H9 (cell line): ENCODE measurements at regions not wholly inside any gene's neighbourhood (a gene's known extent, or its start where the extent isn't known, plus 50 kb on each side); places are given as distances from the start of the nearest gene placed in this dataset.
"Not testable (repeated sequence)": the region's sequence is repeated elsewhere in the genome, so short reads cannot be mapped to it uniquely, and the experiment has no call there.

Source experiments
- DNase-seq: peaks from one replicate; pipeline ENCODE4 v3.0.0-alpha.2; 2017
- H2AFZ ChIP-seq: one replicate; pipeline ENCODE4 v1.6.1; 2013; ENCODE audit warnings: mild to moderate bottlenecking, low read length, control low read depth, moderate library complexity
- H2AK5ac ChIP-seq: 2 replicates; pipeline ENCODE4 v1.6.1; 2013; ENCODE audit warnings: low read length, control low read depth, mixed read lengths; ENCODE audit not compliant: insufficient read length
- H2BK120ac ChIP-seq: one replicate; pipeline ENCODE4 v1.6.1; 2013; ENCODE audit warnings: low read depth, mild to moderate bottlenecking, low read length, control low read depth, inconsistent platforms; ENCODE audit not compliant: poor library complexity, severe bottlenecking
- H2BK12ac ChIP-seq: 2 replicates; pipeline ENCODE4 v1.6.1; 2013; ENCODE audit warnings: low read length, control low read depth, mixed read lengths, low read depth; ENCODE audit not compliant: insufficient read length
- H2BK15ac ChIP-seq: 2 replicates; pipeline ENCODE4 v1.6.1; 2013; ENCODE audit warnings: low read depth, low read length, control low read depth
- H2BK20ac ChIP-seq: one replicate; pipeline ENCODE4 v1.6.1; 2013; ENCODE audit warnings: low read depth, mild to moderate bottlenecking, low read length, control low read depth, inconsistent platforms; ENCODE audit not compliant: poor library complexity, severe bottlenecking
- H2BK5ac ChIP-seq: 2 replicates; pipeline ENCODE4 v1.6.1; 2013; ENCODE audit warnings: low read length, control low read depth, mixed read lengths; ENCODE audit not compliant: insufficient read length
- H3K14ac ChIP-seq: 2 replicates; pipeline ENCODE4 v1.6.1; 2013; ENCODE audit warnings: low read length, control low read depth; ENCODE audit not compliant: insufficient read depth
- H3K18ac ChIP-seq: 2 replicates; pipeline ENCODE4 v1.6.1; 2013; ENCODE audit warnings: low read depth, mild to moderate bottlenecking, mixed read lengths, low read length, control low read depth; ENCODE audit not compliant: insufficient read length
- H3K23ac ChIP-seq: 2 replicates; pipeline ENCODE4 v1.6.1; 2013; ENCODE audit warnings: low read length, control low read depth, mixed read lengths, low read depth; ENCODE audit not compliant: insufficient read length
- H3K23me2 ChIP-seq: 2 replicates; pipeline ENCODE4 v1.6.1; 2013; ENCODE audit warnings: low read depth, mild to moderate bottlenecking, mixed read lengths, low read length, control low read depth; ENCODE audit not compliant: insufficient read length, poor library complexity, severe bottlenecking
- H3K27ac ChIP-seq: 2 replicates; pipeline ENCODE4 v1.5.1; 2013; ENCODE audit warnings: low read length, control low read depth, mixed read lengths, low read depth; ENCODE audit not compliant: insufficient read length
- H3K27me3 ChIP-seq: 2 replicates; pipeline ENCODE4 v1.6.1; 2013; ENCODE audit warnings: low read length, control low read depth, inconsistent platforms; ENCODE audit not compliant: insufficient read depth
- H3K4ac ChIP-seq: 2 replicates; pipeline ENCODE4 v1.6.1; 2013; ENCODE audit warnings: low read depth, mild to moderate bottlenecking, control low read depth, inconsistent platforms, low read length, moderate library complexity
- H3K4me1 ChIP-seq: 2 replicates; pipeline ENCODE4 v1.6.1; 2013; ENCODE audit warnings: low read length, control low read depth, inconsistent platforms; ENCODE audit not compliant: insufficient read depth
- H3K4me2 ChIP-seq: 2 replicates; pipeline ENCODE4 v1.6.1; 2013; ENCODE audit warnings: low read length, control low read depth, mixed read lengths; ENCODE audit not compliant: insufficient read length, insufficient read depth
- H3K56ac ChIP-seq: 2 replicates; pipeline ENCODE4 v1.6.1; 2013; ENCODE audit warnings: low read depth, mild to moderate bottlenecking, mixed read lengths, low read length, control low read depth; ENCODE audit not compliant: insufficient read length
- H3K79me1 ChIP-seq: 2 replicates; pipeline ENCODE4 v1.6.1; 2013; ENCODE audit warnings: low read depth, mild to moderate bottlenecking, moderate library complexity, low read length, control low read depth, inconsistent platforms; ENCODE audit not compliant: insufficient read depth, poor library complexity, severe bottlenecking
- H3K79me2 ChIP-seq: 2 replicates; pipeline ENCODE4 v1.6.1; 2013; ENCODE audit warnings: low read length, control low read depth, inconsistent platforms; ENCODE audit not compliant: insufficient read depth
- H3K9ac ChIP-seq: 2 replicates; pipeline ENCODE4 v1.6.1; 2013; ENCODE audit warnings: low read length, control low read depth, mixed read lengths; ENCODE audit not compliant: insufficient read length; ENCODE audit errors: extremely low read depth
- H3K9me3 ChIP-seq: one replicate; pipeline ENCODE4 v1.6.1; 2013; ENCODE audit warnings: low read depth, low read length, inconsistent platforms; ENCODE audit not compliant: control insufficient read depth
- H3T11ph ChIP-seq: one replicate; pipeline ENCODE4 v1.6.1; 2013; ENCODE audit warnings: mild to moderate bottlenecking, low read length, control low read depth, inconsistent platforms
- H4K20me1 ChIP-seq: one replicate; pipeline ENCODE4 v1.6.1; 2013; ENCODE audit not compliant: control insufficient read depth, insufficient read length, insufficient read depth
- H4K5ac ChIP-seq: 2 replicates; pipeline ENCODE4 v1.6.1; 2013; ENCODE audit warnings: low read depth, mild to moderate bottlenecking, mixed read lengths, low read length, control low read depth; ENCODE audit not compliant: insufficient read length
- H4K8ac ChIP-seq: replicated peaks from 2 replicates; pipeline ENCODE4 v1.6.1; 2013; ENCODE audit warnings: low read length, control low read depth, mixed read lengths, low read depth; ENCODE audit not compliant: insufficient read length
- H4K91ac ChIP-seq: 2 replicates; pipeline ENCODE4 v1.6.1; 2013; ENCODE audit warnings: low read depth, mild to moderate bottlenecking, moderate library complexity, mixed read lengths, low read length, control low read depth; ENCODE audit not compliant: insufficient read length
- H3K27ac Mint-ChIP-seq, 3 experiments: 2 replicates in 2 of 3; 3 replicates in 1 of 3; pipeline ENCODE4 v1.8.0; 2020 to 2021; ENCODE audit warnings: mixed read lengths in 3 of 3, mild to moderate bottlenecking in 1 of 3, moderate library complexity in 1 of 3
- H3K27me3 Mint-ChIP-seq: 2 replicates; pipeline ENCODE4 v1.8.0; 2021; ENCODE audit warnings: low read depth, mild to moderate bottlenecking, moderate library complexity, mixed read lengths
- H3K36me3 Mint-ChIP-seq, 3 experiments: 2 replicates in 2 of 3; 3 replicates in 1 of 3; pipeline ENCODE4 v1.8.0; 2020 to 2021; ENCODE audit warnings: low read depth in 3 of 3, mixed read lengths in 3 of 3; ENCODE audit not compliant: insufficient read depth in 1 of 3
- H3K4me1 Mint-ChIP-seq, 2 experiments: 2 replicates each; pipeline ENCODE4 v1.8.0; 2020; ENCODE audit warnings: mixed read lengths in 2 of 2
- H3K4me3 Mint-ChIP-seq, 2 experiments: 2 replicates in 1 of 2; 3 replicates in 1 of 2; pipeline ENCODE4 v1.8.0; 2020 to 2021; ENCODE audit warnings: mild to moderate bottlenecking in 2 of 2, mixed read lengths in 2 of 2, moderate library complexity in 1 of 2
- H3K9me3 Mint-ChIP-seq, 2 experiments: 2 replicates in 1 of 2; 3 replicates in 1 of 2; pipeline ENCODE4 v1.8.0; 2020; ENCODE audit warnings: mild to moderate bottlenecking in 2 of 2, mixed read lengths in 2 of 2, moderate library complexity in 1 of 2
- WGBS: extraction: QIAGEN DNeasy Blood & Tissue Kit; methylation state at CpG from one replicate; pipeline ENCODE4 v1.1.7; 2013; ENCODE audit warnings: missing lambda C conversion rate, low lambda C conversion rate, mixed read lengths; ENCODE audit not compliant: insufficient read length; ENCODE audit errors: extremely low coverage; 5-methylcytosine and 5-hydroxymethylcytosine counted together

DNA sequence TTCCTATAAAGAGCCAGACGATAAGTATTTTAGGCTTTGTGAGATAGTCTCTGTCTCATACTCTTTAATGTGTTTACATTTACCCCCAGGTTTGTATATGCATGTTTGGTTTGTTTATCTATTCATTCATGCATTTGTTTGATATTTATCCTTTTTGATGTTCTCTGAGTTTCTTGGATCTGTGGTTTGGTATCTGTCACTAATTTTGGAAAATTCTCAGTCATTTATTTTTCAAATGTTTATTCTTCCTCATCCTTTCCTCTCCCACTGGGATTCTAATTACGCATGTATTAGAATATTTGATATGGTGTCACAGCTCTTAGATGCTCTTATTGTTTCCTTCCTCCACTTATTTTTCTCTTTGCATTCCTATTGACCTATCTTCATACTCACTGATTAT lies 143.2 kb downstream of the KBTBD2 start:
- H3K4me1 ChIP-seq, H3K23ac ChIP-seq, H3K27ac Mint-ChIP-seq, H3K56ac ChIP-seq, H4K8ac ChIP-seq, H2BK12ac ChIP-seq, H3K23me2 ChIP-seq, H3K9me3 Mint-ChIP-seq, H3K4me2 ChIP-seq, H2BK5ac ChIP-seq, H3K79me2 ChIP-seq, H4K20me1 ChIP-seq, H3K14ac ChIP-seq, H3K9me3 ChIP-seq, H3K79me1 ChIP-seq, H3K27ac ChIP-seq, H2AFZ ChIP-seq, H3T11ph ChIP-seq, H4K91ac ChIP-seq, H4K5ac ChIP-seq, H3K4ac ChIP-seq, H2BK15ac ChIP-seq, H2AK5ac ChIP-seq, H3K4me3 Mint-ChIP-seq, H3K27me3 Mint-ChIP-seq, H3K9ac ChIP-seq, H2BK20ac ChIP-seq, H3K18ac ChIP-seq, DNase-seq, H2BK120ac ChIP-seq, H3K27me3 ChIP-seq: not testable (repeated sequence)
- peaks cover 12 to 19% of the 10 kb centered on the region in 2 experiments for H3K4me1 Mint-ChIP-seq
- WGBS, result no CpG with 5 or more reads among the region's 2 CpGs
- H3K36me3 Mint-ChIP-seq, result peaks cover 10 to 14% (median 14%) of the 10 kb centered on the region in 3 experiments

DNA sequence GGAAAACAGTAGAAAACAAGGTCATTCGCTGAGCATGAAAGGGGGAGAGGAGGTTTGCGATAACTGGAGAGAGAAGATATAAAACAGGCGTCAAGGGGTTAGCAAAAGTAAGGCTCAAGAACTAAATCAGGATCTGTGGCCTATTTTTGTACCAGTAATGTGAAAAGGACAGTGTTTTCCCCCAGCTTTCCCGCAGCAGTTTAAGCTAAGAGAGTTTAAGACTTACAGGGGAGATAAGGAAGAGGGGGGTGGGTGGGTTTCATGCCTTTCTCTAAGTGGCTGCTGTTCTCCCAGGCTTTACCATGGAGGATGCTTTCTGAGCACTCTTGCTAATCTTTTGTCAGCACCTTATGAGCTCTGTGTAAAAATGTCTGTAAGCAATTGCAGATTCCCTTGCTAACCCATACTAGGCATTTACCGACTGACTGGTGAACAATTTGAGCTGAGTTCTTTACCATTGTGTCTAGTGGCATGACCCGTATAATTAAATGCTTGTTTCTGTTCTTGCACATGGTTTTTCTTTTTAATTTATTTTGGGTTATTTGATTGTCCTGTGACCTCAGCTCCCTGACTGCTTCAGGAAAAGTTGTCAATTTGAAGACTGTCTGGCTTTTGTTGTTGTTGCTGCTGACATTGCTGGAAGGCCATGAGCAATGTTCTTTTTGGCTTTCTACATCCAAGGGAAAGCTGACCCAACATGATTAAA lies 144.0 kb downstream of the KBTBD2 start:
- not testable (repeated sequence) for H3K9ac ChIP-seq, DNase-seq, H3K27me3 Mint-ChIP-seq, H3K27ac Mint-ChIP-seq, H3K4ac ChIP-seq, H2BK20ac ChIP-seq, H3K27me3 ChIP-seq, H2AFZ ChIP-seq, H3K4me3 Mint-ChIP-seq, H4K91ac ChIP-seq, H3K79me1 ChIP-seq, H4K20me1 ChIP-seq, H3K23ac ChIP-seq, H3K23me2 ChIP-seq, H3K56ac ChIP-seq, H3T11ph ChIP-seq, H3K4me2 ChIP-seq, H3K27ac ChIP-seq, H2BK120ac ChIP-seq, H2BK5ac ChIP-seq, H3K36me3 Mint-ChIP-seq, H3K9me3 ChIP-seq, H4K8ac ChIP-seq, H2BK12ac ChIP-seq, H2BK15ac ChIP-seq, H3K4me1 ChIP-seq, H2AK5ac ChIP-seq, H3K14ac ChIP-seq, H3K18ac ChIP-seq, H3K79me2 ChIP-seq, H3K9me3 Mint-ChIP-seq, H4K5ac ChIP-seq
- peaks cover 12 to 19% of the 10 kb centered on the region in 2 experiments for H3K4me1 Mint-ChIP-seq
- no CpG with 5 or more reads among the region's 6 CpGs for WGBS
